ENCODE measurements at regions not wholly inside any gene's neighbourhood (a gene's known extent, or its start where the extent isn't known, plus 50 kb on each side); places are given as distances from the start of the nearest gene placed in this dataset.

DNA sequence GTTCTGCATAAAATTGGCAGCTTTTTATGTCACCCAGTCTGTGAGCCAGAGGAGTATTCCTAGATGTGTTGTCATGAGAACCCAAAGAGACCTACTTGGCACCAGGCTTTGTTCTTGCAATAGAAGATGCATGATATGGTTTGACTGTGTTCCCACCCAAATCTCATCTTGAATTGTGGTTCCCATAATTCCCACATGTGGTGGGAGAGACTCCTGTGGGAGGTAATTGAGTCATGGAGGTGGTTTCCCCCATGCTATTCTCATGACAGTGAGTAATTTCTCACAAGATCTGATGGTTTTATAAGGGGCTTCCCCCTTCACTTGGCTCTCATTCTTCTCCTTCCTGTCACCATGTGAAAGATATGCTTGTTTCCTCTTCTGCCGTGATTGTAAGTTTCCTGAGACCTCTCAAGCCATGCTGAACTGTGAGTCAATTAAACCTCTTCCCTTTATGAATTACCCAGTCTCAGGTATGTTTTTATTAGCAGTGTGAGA is 572.0 kb upstream of the ATP2B1 start:
- TF ChIP-seq, protein P1, sequence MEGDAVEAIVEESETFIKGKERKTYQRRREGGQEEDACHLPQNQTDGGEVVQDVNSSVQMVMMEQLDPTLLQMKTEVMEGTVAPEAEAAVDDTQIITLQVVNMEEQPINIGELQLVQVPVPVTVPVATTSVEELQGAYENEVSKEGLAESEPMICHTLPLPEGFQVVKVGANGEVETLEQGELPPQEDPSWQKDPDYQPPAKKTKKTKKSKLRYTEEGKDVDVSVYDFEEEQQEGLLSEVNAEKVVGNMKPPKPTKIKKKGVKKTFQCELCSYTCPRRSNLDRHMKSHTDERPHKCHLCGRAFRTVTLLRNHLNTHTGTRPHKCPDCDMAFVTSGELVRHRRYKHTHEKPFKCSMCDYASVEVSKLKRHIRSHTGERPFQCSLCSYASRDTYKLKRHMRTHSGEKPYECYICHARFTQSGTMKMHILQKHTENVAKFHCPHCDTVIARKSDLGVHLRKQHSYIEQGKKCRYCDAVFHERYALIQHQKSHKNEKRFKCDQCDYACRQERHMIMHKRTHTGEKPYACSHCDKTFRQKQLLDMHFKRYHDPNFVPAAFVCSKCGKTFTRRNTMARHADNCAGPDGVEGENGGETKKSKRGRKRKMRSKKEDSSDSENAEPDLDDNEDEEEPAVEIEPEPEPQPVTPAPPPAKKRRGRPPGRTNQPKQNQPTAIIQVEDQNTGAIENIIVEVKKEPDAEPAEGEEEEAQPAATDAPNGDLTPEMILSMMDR (IDR thresholded peaks at IDR 0.05), result no peak
- no peak for TF ChIP-seq POLR2A (IDR thresholded peaks at IDR 0.05)
